GM12864 (cell line): ENCODE measurements at regions not wholly inside any gene's neighbourhood (a gene's known extent, or its start where the extent isn't known, plus 50 kb on each side); places are given as distances from the start of the nearest gene placed in this dataset.

Experiments used
- DNase-seq: peaks from one replicate; pipeline ENCODE4 v3.0.0-alpha.2; 2011; ENCODE audit warnings: low read depth
- H3K4me3 ChIP-seq: 2 replicates; pipeline ENCODE4 v1.5.1; 2011; ENCODE audit warnings: mild to moderate bottlenecking, low read depth, low read length, control low read depth
- TF ChIP-seq, protein P1 (sequence below): IDR thresholded peaks from 2 replicates; pipeline ENCODE4 v1.5.1; 2011; ENCODE audit warnings: low read depth, mild to moderate bottlenecking, moderate library complexity, low read length, control low read depth, inconsistent platforms; ENCODE audit errors: missing control alignments

DNA sequence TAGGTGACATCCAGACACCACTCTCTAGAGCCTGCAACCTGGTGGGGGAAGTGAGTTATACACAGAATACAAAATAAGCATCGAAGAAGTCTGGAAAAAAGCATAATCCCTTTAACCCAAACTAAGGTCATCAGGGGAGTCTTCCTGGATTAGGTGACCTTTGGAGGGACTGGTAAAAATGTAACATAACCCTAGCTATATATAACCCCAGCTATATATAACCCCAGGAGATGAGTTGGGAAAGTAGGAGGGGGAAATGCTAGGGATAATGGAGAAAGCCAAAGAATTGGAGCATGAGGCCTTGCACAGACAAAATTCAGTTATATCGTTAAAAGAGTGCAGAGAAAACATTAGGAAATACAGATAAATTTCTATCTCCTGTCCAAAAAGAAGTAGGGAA is 164.8 kb downstream of the QRSL1 start:
- DNase-seq = no peak
- TF ChIP-seq, protein P1, sequence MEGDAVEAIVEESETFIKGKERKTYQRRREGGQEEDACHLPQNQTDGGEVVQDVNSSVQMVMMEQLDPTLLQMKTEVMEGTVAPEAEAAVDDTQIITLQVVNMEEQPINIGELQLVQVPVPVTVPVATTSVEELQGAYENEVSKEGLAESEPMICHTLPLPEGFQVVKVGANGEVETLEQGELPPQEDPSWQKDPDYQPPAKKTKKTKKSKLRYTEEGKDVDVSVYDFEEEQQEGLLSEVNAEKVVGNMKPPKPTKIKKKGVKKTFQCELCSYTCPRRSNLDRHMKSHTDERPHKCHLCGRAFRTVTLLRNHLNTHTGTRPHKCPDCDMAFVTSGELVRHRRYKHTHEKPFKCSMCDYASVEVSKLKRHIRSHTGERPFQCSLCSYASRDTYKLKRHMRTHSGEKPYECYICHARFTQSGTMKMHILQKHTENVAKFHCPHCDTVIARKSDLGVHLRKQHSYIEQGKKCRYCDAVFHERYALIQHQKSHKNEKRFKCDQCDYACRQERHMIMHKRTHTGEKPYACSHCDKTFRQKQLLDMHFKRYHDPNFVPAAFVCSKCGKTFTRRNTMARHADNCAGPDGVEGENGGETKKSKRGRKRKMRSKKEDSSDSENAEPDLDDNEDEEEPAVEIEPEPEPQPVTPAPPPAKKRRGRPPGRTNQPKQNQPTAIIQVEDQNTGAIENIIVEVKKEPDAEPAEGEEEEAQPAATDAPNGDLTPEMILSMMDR = no peak
- H3K4me3 ChIP-seq = no peak overlapping the region

DNA sequence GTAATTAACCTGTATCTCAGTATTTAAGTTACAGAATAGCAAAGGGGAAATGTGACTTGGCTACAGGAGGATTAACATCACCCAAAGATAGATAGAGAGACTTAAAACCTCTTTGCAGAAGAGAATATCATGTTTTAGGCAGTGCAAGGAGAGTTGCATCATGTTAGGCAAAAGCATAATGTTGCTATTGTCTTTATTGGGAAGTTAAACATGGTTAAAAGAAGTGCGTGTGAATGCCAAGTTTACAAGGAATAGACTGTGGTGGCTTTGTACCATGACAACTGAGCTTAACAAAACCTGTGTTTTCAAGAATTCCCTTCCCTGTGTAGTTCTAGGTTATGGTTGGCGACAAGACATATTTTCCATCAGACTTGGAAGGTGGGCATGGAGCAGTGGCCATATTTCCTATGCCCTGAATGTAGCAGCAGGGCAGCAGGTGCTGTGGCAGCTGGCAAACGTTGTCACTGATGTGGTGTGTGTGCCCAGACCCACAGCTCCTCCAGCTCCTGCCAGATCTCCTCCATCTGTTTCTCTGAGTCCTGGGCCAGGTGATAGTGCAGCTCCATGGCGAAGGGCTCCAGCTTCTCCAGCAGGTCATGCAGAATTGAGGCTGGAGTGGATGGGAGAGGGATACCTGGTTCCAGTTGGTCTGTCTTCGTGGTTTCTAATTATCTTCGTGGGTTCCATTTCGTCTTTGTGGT is 163.3 kb downstream of the QRSL1 start:
- TF ChIP-seq, protein P1 = no peak

DNA sequence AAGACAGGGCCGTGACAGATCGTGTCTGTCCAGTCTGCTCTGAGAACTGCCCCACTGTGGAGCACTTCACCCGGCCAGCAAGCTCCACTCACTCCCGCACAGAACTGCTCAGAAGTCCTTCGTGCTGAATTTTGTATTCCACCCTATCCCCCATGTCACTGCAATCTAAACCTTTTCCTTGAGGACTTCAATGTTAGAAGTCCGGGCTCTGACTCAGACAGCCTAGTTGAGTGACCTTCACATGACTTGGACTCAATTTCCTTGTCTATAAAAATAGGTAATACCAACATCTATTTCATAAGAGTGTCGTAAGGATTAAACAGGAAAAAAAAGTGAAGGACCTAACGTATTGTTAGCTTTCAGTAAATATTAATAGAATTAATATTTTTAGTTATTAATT is 161.6 kb downstream of the QRSL1 start:
- TF ChIP-seq, protein P1 = no peak
- H3K4me3 ChIP-seq = no peak overlapping the region
- no peak for DNase-seq

More for the DNA sequence above, 163.3 kb downstream of the QRSL1 start:
- no peak overlapping the region for H3K4me3 ChIP-seq
- no peak for DNase-seq

DNA sequence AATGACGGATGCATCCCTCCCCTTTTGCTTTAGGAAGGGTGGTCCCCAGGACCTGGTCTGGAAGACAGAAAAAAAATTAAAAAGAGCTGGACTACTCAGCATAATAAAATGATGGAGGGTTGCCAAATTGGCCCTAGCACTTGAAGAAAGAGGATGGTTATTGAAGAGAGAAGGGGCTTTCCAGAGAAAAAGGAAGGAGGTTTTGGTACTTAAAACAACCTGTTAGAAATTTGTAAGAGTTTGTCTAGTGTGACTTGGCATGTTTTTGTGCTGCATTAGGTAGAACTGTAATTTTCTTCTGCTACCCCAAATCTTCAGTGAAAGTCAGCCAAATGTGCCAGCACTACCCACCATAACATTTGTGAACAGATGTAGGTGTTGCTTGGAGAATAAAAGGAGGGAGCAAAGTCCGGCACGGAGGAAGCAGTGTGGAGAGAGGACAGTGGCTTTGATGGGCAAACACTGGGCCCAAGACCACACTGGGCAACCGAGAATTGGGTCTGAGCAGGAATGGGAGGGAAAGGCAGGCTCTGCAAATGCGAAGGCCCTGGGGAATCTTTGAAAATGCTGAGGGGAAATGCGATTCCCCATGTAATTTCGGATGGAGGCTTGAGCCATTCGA is 160.9 kb downstream of the QRSL1 start:
- H3K4me3 ChIP-seq = no peak overlapping the region
- TF ChIP-seq, protein P1 = no peak
- no peak for DNase-seq

DNA sequence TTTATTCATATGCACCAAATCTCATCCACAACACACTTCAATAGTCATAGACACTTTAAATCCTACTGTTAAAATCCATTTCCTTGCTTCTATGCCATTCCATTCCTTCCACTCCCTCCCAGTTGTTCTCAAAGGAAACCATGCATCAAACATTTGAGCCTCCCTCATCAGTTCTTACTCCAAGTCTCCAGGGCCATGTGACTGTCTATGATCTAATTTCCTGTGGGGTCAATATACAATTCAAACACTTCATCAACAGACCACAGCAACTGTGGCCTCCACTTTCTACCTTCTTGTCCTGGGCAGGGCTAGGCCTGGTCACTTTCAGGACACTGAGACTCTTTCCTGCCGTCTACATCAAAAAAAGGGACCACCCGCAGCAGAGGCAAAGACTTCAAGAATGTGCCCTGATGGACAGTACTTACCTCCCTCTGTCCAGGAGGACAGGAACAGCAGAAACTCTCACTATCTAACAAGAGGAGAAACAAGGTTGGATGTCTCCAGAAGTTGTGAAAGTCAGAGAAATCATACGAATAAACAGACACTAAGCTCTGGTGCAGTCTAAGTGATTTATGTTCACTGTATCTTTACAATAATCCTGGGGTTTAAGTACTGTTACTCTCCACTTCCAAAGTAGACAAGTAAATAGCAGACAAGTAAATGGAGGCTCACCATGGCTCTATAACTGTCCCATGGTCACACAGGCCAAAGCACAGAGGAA is 160.2 kb downstream of the QRSL1 start:
- no peak for DNase-seq
- TF ChIP-seq, protein P1 = no peak
- H3K4me3 ChIP-seq = no peak overlapping the region

DNA sequence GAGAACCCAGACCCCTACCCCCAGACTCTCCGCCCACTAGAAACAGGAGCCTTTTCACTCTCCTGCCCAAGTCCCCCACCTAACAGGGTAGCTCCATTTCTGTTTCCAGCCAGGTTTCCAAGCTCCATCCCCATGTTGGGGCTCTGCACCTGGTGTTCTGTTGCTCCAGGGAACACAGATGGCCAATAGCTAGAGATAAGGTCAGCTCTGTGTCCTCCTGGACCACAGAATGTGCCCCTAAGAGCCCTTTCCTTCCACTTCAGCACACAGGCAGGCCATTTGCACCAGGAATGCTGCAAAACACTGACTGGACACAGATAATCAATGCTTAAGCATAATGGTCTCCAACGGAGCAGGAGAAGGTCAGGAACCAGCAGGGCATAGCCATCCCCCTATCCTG is 159.4 kb downstream of the QRSL1 start:
- DNase-seq = no peak
- H3K4me3 ChIP-seq = no peak overlapping the region
- TF ChIP-seq, protein P1 = no peak
